GM12864 (cell line): ENCODE measurements at regions not wholly inside any gene's neighbourhood (a gene's known extent, or its start where the extent isn't known, plus 50 kb on each side); places are given as distances from the start of the nearest gene placed in this dataset.

Experiments used
- DNase-seq: peaks from one replicate; pipeline ENCODE4 v3.0.0-alpha.2; 2011; ENCODE audit warnings: low read depth
- H3K4me3 ChIP-seq: 2 replicates; pipeline ENCODE4 v1.5.1; 2011; ENCODE audit warnings: mild to moderate bottlenecking, low read depth, low read length, control low read depth
- CTCF ChIP-seq: IDR thresholded peaks from 2 replicates; pipeline ENCODE4 v1.5.1; 2011; ENCODE audit warnings: low read depth, mild to moderate bottlenecking, moderate library complexity, low read length, control low read depth, inconsistent platforms; ENCODE audit errors: missing control alignments

- no peak for TF ChIP-seq CTCF
- no peak for DNase-seq
Measured at GRCh38 chr20:19807946-19808330, 49.9 kb downstream of the RIN2 start.

GRCh38 chr20:19808498-19808897 lies 50.4 kb downstream of the RIN2 start:
- no peak for TF ChIP-seq CTCF
- no peak for DNase-seq
- H3K4me3 ChIP-seq, result no peak overlapping the region

More at GRCh38 chr20:19807946-19808330, 49.9 kb downstream of the RIN2 start:
- H3K4me3 ChIP-seq, result no peak overlapping the region

DNA sequence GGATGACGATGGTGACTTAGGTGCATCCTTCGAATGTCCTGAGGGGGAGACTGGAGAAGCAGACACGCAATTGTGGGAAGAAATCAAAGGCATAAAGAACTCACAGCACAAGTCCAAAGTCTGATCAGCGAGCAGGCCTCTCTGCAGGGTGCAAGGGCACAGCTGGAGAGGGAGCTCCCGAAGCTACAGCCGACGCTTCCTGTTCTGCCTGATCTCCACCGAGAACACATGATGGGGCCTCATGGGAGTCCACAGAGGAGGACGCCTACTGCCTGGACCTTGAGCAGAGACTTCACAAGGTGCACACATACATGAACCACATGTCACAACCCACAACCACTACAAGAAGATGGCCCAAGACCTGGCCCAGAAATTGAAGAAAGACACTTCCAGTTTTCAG lies 51.4 kb downstream of the RIN2 start:
- H3K4me3 ChIP-seq, result no peak overlapping the region
- no peak for TF ChIP-seq CTCF
- no peak for DNase-seq

- H3K4me3 ChIP-seq, result no peak overlapping the region
- no peak for TF ChIP-seq CTCF
- DNase-seq, result no peak
Measured at GRCh38 chr20:19811231-19811630, 53.2 kb downstream of the RIN2 start.

DNA sequence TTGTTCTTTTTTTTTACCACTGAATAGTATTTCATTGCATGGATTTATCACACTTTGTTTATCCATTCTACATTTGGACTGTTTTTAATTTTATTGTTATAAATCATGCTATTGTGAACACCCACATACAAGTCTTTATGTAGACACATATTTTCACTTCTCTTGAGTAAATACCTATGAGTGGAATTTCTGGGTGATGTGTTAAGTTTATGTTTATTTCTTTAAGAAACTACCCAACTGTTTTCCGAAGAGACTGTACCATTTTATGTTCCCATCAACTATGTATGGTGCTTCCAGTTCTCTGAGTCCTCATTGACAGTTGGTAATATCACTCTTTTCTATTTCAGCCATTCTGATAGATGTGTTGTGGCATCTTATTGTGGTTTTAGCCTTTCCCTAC lies 54.0 kb downstream of the RIN2 start:
- no peak for TF ChIP-seq CTCF
- H3K4me3 ChIP-seq, result no peak overlapping the region
- DNase-seq, result no peak

DNA sequence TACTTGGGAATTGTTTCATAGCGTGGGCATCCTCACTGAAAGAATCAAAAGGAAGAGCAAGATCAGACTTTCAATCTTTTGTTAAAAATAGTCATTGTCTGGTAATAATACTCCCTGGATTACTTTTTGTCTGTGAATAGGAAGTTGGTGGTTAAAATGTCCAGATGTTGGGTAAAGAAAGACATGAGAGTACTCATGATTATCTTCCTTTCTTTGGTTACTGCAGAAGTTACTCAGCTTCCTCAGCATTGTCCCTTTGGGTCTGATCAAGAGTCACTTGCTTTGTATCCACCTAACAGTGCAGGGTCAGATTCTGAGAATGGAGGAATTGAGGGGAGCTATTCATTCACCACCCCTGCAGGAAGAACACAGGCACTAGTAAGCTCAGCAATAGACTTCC lies 54.6 kb downstream of the RIN2 start:
- no peak for DNase-seq
- H3K4me3 ChIP-seq, result no peak overlapping the region
- no peak for TF ChIP-seq CTCF

DNA sequence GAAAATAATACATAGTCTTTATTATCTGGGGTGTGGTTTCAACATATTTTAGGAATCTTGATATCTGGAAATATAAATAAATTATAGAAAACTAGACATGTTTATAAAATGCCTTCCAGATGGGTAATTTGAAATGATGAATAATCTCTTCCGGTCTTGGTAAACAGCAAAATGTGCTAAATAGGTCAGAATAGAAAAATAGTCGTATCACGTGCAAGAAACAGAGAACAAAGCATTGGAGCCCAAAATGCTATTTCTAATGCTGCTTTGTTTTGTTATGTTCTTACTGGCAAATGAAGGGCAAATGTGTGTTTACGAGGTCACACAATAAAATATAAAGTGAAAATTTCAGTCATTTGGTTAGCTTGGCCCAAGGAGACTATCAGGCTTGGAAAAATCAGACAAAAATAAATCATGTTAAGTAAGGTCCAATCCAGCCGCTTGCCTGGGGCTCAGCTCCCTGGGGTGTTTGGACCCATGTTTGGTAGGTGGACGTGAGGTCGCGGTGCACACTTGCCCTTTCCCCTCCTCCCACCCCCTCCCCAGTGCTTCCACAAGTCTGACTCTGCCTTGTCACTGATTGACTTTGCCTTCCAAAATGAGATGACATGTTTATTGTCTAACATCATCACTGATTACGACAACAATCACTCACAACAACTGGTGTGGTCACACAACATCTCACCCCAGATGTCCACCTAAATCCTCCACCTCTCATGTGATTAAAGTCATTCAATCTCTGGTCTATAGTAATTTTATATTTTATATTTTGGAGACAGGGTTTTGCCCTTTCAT lies 56.0 kb downstream of the RIN2 start:
- H3K4me3 ChIP-seq, result no peak overlapping the region
- DNase-seq, result no peak
- TF ChIP-seq CTCF, result no peak
